ENCODE measurements at regions not wholly inside any gene's neighbourhood (a gene's known extent, or its start where the extent isn't known, plus 50 kb on each side); places are given as distances from the start of the nearest gene placed in this dataset.

DNA sequence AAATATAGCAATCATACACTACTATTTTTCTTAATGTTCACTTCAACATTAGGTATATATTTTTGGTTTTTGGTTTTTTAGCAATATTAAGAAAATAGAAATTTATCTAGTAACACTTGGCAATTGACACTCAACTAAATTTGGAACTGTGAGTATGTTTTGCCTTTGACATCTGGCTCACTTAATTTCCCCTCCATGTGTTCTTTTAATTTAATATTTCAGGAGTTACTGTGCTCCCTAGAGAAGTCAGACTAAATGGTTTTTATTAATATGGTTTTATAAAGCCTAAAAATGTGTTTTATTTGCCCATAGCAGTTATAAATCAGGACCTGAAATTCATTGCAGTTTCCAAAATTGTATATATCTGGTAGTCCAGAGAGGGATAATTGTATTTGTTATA, 175.3 kb upstream of the AVPR1A start:
- TF ChIP-seq, protein P1, sequence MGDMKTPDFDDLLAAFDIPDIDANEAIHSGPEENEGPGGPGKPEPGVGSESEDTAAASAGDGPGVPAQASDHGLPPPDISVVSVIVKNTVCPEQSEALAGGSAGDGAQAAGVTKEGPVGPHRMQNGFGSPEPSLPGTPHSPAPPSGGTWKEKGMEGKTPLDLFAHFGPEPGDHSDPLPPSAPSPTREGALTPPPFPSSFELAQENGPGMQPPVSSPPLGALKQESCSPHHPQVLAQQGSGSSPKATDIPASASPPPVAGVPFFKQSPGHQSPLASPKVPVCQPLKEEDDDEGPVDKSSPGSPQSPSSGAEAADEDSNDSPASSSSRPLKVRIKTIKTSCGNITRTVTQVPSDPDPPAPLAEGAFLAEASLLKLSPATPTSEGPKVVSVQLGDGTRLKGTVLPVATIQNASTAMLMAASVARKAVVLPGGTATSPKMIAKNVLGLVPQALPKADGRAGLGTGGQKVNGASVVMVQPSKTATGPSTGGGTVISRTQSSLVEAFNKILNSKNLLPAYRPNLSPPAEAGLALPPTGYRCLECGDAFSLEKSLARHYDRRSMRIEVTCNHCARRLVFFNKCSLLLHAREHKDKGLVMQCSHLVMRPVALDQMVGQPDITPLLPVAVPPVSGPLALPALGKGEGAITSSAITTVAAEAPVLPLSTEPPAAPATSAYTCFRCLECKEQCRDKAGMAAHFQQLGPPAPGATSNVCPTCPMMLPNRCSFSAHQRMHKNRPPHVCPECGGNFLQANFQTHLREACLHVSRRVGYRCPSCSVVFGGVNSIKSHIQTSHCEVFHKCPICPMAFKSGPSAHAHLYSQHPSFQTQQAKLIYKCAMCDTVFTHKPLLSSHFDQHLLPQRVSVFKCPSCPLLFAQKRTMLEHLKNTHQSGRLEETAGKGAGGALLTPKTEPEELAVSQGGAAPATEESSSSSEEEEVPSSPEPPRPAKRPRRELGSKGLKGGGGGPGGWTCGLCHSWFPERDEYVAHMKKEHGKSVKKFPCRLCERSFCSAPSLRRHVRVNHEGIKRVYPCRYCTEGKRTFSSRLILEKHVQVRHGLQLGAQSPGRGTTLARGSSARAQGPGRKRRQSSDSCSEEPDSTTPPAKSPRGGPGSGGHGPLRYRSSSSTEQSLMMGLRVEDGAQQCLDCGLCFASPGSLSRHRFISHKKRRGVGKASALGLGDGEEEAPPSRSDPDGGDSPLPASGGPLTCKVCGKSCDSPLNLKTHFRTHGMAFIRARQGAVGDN (IDR thresholded peaks at IDR 0.05), result no peak
- BruUV-seq (replicated peaks), result no TSS peak
- CTCF ChIA-PET, result no interaction called here
- Histone ChIP-seq H3K4me2 (ENCODE audit: control insufficient read depth, insufficient read depth) (no peak overlapping the region), H3K9ac (ENCODE audit: control insufficient read depth, insufficient read depth, low read length) (no peak overlapping the region), H3K9me3 (replicated peaks; ENCODE audit: control insufficient read depth, insufficient read depth, low read length) (no peaks in the 10 kb centered on the region), H3K4me1 (ENCODE audit: control insufficient read depth, insufficient read depth, low read length) (no peaks in the 10 kb centered on the region), H3K27me3 (replicated peaks in 1 of 2; ENCODE audit: control insufficient read depth in 2 of 2, insufficient read depth in 2 of 2, low read length in 1 of 2) (no peaks in the 10 kb centered on the region), H3K4me3 (no peak overlapping the region), H3K79me2 (ENCODE audit: control insufficient read depth, insufficient read depth, low read length) (no peaks in the 10 kb centered on the region), H3K36me3 (ENCODE audit: control insufficient read depth in 2 of 2, insufficient read depth in 2 of 2, low read length in 1 of 2) (no peaks in the 10 kb centered on the region), H4K20me1 (ENCODE audit: control insufficient read depth, insufficient read depth) (no peaks in the 10 kb centered on the region), H3K27ac (ENCODE audit: control insufficient read depth, insufficient read depth) (no peak overlapping the region), H2AFZ (ENCODE audit: control insufficient read depth, low read depth, low read length) (no peak overlapping the region)
- DNase-seq (ENCODE audit: low read depth, low spot score) (no peak), FAIRE-seq (no peak), ATAC-seq (no peak)
- intact Hi-C loops (cut with micrococcal nuclease; ENCODE audit: unreplicated experiment) (no loop called here), in situ Hi-C loops (cut with MboI) (no loop called here)
- RAD21 ChIA-PET (ENCODE audit: unreplicated experiment), result no interaction called here
- SMC1A ChIA-PET (ENCODE audit: uncharacterized antibody, unreplicated experiment), result interaction anchor here (1.0 kb wide), 1 partner anchor 1028 kb away, joined by 3 read pairs; no protein-coding TSS in a partner anchor
- POLR2A ChIA-PET, result no interaction called here

DNA sequence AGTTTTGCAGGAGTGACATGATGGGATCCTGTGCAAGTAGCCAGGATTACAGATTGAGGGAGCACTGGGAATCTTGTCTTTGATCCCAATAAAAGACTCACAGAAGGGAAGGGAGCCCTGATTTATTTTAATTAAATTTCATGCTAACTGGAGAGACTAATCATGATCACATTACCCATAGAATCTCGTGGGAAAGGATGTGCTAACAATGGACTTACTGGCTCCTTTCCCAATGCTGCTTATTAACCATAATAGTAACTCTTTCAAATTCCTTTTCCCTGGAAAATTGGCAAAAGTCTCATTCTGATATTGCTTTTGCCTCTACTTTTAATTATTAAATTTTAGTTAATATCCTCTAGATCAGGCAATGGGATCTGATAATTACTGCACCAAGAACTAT, 174.8 kb upstream of the AVPR1A start:
- Histone ChIP-seq H3K27me3 (replicated peaks in 1 of 2; ENCODE audit: control insufficient read depth in 2 of 2, insufficient read depth in 2 of 2, low read length in 1 of 2) (no peaks in the 10 kb centered on the region), H3K36me3 (ENCODE audit: control insufficient read depth in 2 of 2, insufficient read depth in 2 of 2, low read length in 1 of 2) (no peaks in the 10 kb centered on the region), H3K4me3 (no peak overlapping the region), H4K20me1 (ENCODE audit: control insufficient read depth, insufficient read depth) (no peaks in the 10 kb centered on the region), H3K79me2 (ENCODE audit: control insufficient read depth, insufficient read depth, low read length) (no peaks in the 10 kb centered on the region), H3K4me2 (ENCODE audit: control insufficient read depth, insufficient read depth) (no peak overlapping the region), H3K27ac (ENCODE audit: control insufficient read depth, insufficient read depth) (no peak overlapping the region), H3K9ac (ENCODE audit: control insufficient read depth, insufficient read depth, low read length) (no peak overlapping the region), H3K9me3 (replicated peaks; ENCODE audit: control insufficient read depth, insufficient read depth, low read length) (no peaks in the 10 kb centered on the region), H3K4me1 (ENCODE audit: control insufficient read depth, insufficient read depth, low read length) (no peaks in the 10 kb centered on the region), H2AFZ (ENCODE audit: control insufficient read depth, low read depth, low read length) (no peak overlapping the region)
- in situ Hi-C loops (cut with MboI), result no loop called here
- ChIA-PET SMC1A (ENCODE audit: uncharacterized antibody, unreplicated experiment) (interaction anchor here (1.0 kb wide), 1 partner anchor 1028 kb away, joined by 3 read pairs; no protein-coding TSS in a partner anchor), CTCF (no interaction called here), POLR2A (no interaction called here), RAD21 (ENCODE audit: unreplicated experiment) (no interaction called here)
- ATAC-seq (no peak), DNase-seq (ENCODE audit: low read depth, low spot score) (no peak), FAIRE-seq (no peak)
- WGBS (ENCODE audit: insufficient coverage, insufficient replicate concordance, low lambda C conversion rate, missing lambda C conversion rate), result 0% methylated on average over 1 of the region's 1 CpG
- no TSS peak for BruUV-seq (replicated peaks)
- intact Hi-C loops (cut with micrococcal nuclease; ENCODE audit: unreplicated experiment), result no loop called here
- TF ChIP-seq WRNIP1 (IDR thresholded peaks at IDR 0.05; ENCODE audit: borderline replicate concordance, low read depth, low read length) (no peak), KDM1A (IDR thresholded peaks at IDR 0.05; ENCODE audit: borderline replicate concordance) (no peak), SMC3 (IDR thresholded peaks at IDR 0.05; ENCODE audit: borderline replicate concordance, low read length) (no peak), FOS (IDR thresholded peaks at IDR 0.05; ENCODE audit: borderline replicate concordance, extremely low read depth, insufficient read length) (no peak), POLR2AphosphoS2 (IDR thresholded peaks at IDR 0.05; ENCODE audit: low read depth, low read length) (no peak), NR2C1 (IDR thresholded peaks at IDR 0.05) (no peak), YBX1 (IDR thresholded peaks at IDR 0.05) (no peak), BCL11A (IDR thresholded peaks at IDR 0.05; ENCODE audit: low read depth, low read length) (no peak)
- TF ChIP-seq, protein P2, sequence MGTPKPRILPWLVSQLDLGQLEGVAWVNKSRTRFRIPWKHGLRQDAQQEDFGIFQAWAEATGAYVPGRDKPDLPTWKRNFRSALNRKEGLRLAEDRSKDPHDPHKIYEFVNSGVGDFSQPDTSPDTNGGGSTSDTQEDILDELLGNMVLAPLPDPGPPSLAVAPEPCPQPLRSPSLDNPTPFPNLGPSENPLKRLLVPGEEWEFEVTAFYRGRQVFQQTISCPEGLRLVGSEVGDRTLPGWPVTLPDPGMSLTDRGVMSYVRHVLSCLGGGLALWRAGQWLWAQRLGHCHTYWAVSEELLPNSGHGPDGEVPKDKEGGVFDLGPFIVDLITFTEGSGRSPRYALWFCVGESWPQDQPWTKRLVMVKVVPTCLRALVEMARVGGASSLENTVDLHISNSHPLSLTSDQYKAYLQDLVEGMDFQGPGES (IDR thresholded peaks at IDR 0.05), result no peak
- TF ChIP-seq, protein P3, sequence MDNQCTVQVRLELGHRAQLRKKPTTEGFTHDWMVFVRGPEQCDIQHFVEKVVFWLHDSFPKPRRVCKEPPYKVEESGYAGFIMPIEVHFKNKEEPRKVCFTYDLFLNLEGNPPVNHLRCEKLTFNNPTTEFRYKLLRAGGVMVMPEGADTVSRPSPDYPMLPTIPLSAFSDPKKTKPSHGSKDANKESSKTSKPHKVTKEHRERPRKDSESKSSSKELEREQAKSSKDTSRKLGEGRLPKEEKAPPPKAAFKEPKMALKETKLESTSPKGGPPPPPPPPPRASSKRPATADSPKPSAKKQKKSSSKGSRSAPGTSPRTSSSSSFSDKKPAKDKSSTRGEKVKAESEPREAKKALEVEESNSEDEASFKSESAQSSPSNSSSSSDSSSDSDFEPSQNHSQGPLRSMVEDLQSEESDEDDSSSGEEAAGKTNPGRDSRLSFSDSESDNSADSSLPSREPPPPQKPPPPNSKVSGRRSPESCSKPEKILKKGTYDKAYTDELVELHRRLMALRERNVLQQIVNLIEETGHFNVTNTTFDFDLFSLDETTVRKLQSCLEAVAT (IDR thresholded peaks at IDR 0.05), result no peak

All from GM12878 (cell line).